Sigmoid colon (tissue), 6 donors: ENCODE measurements at regions not wholly inside any gene's neighbourhood (a gene's known extent, or its start where the extent isn't known, plus 50 kb on each side); places are given as distances from the start of the nearest gene placed in this dataset.

ENCODE experiments used
- DNase-seq: peaks from one replicate; pipeline ENCODE4 v3.0.0-alpha.2; 2019
- H3K27ac ChIP-seq, 4 donors: fragments of 200-600 bp; sonication (generic); one replicate each; pipeline ENCODE4 v1.5.1; 2016 to 2019; ENCODE audit warnings: mild to moderate bottlenecking in 1 of 4
- H3K27me3 ChIP-seq, 3 donors: fragments of 200-600 bp; sonication (generic); one replicate each; pipeline ENCODE4 v1.5.1; 2019; ENCODE audit warnings: mild to moderate bottlenecking in 1 of 3
- H3K36me3 ChIP-seq, 4 donors: fragments of 200-600 bp; sonication (generic); one replicate each; pipeline ENCODE4 v1.5.1; 2016 to 2019
- H3K4me1 ChIP-seq, 4 donors: fragments of 200-600 bp; sonication (generic); one replicate each; pipeline ENCODE4 v1.5.1; 2017 to 2019
- H3K4me3 ChIP-seq, 4 donors: fragments of 200-600 bp; sonication (generic); one replicate each; pipeline ENCODE4 v1.5.1; 2017 to 2019; ENCODE audit warnings: mild to moderate bottlenecking in 2 of 4, moderate library complexity in 1 of 4
- H3K9me3 ChIP-seq, 4 donors: fragments of 200-600 bp in 3 of 4; sonication (generic) in 3 of 4; one replicate each; pipeline versions ENCODE4 v1.5.1 to v1.6.1; 2013 to 2019
- EP300 ChIP-seq, 4 donors: sonication (generic); formaldehyde crosslinking; IDR thresholded peaks; one replicate each; pipeline ENCODE4 v1.6.1; 2017; ENCODE audit warnings: antibody characterized with exemption in 4 of 4
- POLR2A ChIP-seq, 2 donors: fragments of 450-650 bp; IDR thresholded peaks; one replicate each; pipeline ENCODE4 v1.6.1; 2016; ENCODE audit warnings: antibody characterized with exemption in 2 of 2, mild to moderate bottlenecking in 2 of 2, moderate library complexity in 2 of 2
- POLR2AphosphoS5 ChIP-seq, 4 donors: sonication (generic); formaldehyde crosslinking; IDR thresholded peaks; one replicate each; pipeline ENCODE4 v1.6.1; 2017; ENCODE audit warnings: antibody characterized with exemption in 4 of 4
- WGBS, 2 donors: extraction: QIAGEN DNeasy Blood & Tissue Kit; methylation state at CpG; one replicate each; pipeline ENCODE4 v1.1.7; 2013; 5-methylcytosine and 5-hydroxymethylcytosine counted together
- intact Hi-C: fragments of 100-400 bp; cut with DNase I; formaldehyde crosslinking; loops from one replicate; pipeline ENCODE4 v1.15.1; 2023
- TF ChIP-seq, protein P1 (sequence below), 4 experiments: fragments of 450-650 bp in 3 of 4; fragments of 200-600 bp in 1 of 4; IDR thresholded peaks; one replicate each; pipeline ENCODE4 v1.5.1; 2016 to 2019; ENCODE audit warnings: antibody characterized with exemption in 4 of 4, mild to moderate bottlenecking in 3 of 4, moderate library complexity in 2 of 4
- donor health status: healthy with polysubstance abuse.
- donor health status: healthy.

GRCh38 chr10:7015457-7015856, 395.4 kb downstream of the SFMBT2 start:
- H3K4me1 ChIP-seq = no peaks in the 10 kb centered on the region
- no peak overlapping the region for H3K27ac ChIP-seq
- WGBS, 2 donors = 70 to 72% methylated on average over 5 of the region's 5 CpGs
- H3K27me3 ChIP-seq = no peaks in the 10 kb centered on the region
- H3K9me3 ChIP-seq = peaks cover 0 to 4% (median 0%) of the 10 kb centered on the region in 4 donors
- H3K36me3 ChIP-seq = no peaks in the 10 kb centered on the region
- no peak for DNase-seq
- TF ChIP-seq, protein P1, sequence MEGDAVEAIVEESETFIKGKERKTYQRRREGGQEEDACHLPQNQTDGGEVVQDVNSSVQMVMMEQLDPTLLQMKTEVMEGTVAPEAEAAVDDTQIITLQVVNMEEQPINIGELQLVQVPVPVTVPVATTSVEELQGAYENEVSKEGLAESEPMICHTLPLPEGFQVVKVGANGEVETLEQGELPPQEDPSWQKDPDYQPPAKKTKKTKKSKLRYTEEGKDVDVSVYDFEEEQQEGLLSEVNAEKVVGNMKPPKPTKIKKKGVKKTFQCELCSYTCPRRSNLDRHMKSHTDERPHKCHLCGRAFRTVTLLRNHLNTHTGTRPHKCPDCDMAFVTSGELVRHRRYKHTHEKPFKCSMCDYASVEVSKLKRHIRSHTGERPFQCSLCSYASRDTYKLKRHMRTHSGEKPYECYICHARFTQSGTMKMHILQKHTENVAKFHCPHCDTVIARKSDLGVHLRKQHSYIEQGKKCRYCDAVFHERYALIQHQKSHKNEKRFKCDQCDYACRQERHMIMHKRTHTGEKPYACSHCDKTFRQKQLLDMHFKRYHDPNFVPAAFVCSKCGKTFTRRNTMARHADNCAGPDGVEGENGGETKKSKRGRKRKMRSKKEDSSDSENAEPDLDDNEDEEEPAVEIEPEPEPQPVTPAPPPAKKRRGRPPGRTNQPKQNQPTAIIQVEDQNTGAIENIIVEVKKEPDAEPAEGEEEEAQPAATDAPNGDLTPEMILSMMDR (IDR thresholded peaks at IDR 0.05) = no peak
- TF ChIP-seq POLR2AphosphoS5 (IDR thresholded peaks at IDR 0.05) (no peak), EP300 (IDR thresholded peaks at IDR 0.05) (no peak), POLR2A (IDR thresholded peaks at IDR 0.05) (no peak)
- no peak overlapping the region for H3K4me3 ChIP-seq
- intact Hi-C loops = no loop called here

GRCh38 chr10:7014721-7015120, 396.1 kb downstream of the SFMBT2 start:
- H3K27me3 ChIP-seq = no peaks in the 10 kb centered on the region
- H3K36me3 ChIP-seq = no peaks in the 10 kb centered on the region
- TF ChIP-seq, protein P1 (IDR thresholded peaks at IDR 0.05) = no peak
- TF ChIP-seq EP300 (IDR thresholded peaks at IDR 0.05) (no peak), POLR2A (IDR thresholded peaks at IDR 0.05) (no peak), POLR2AphosphoS5 (IDR thresholded peaks at IDR 0.05) (no peak)
- no peaks in the 10 kb centered on the region for H3K4me1 ChIP-seq
- no peak overlapping the region for H3K27ac ChIP-seq
- DNase-seq = no peak
- WGBS, 2 donors = 59 to 78% methylated on average over 4 of the region's 4 CpGs
- H3K4me3 ChIP-seq = no peak overlapping the region
- intact Hi-C loops = no loop called here
- peaks cover 0 to 4% (median 0%) of the 10 kb centered on the region in 4 donors for H3K9me3 ChIP-seq

- H3K36me3 ChIP-seq = no peaks in the 10 kb centered on the region
- DNase-seq = no peak
- TF ChIP-seq EP300 (IDR thresholded peaks at IDR 0.05) (no peak), POLR2AphosphoS5 (IDR thresholded peaks at IDR 0.05) (no peak)
- H3K4me3 ChIP-seq = no peak overlapping the region
- no peaks in the 10 kb centered on the region for H3K27me3 ChIP-seq
- H3K27ac ChIP-seq = no peak overlapping the region
- intact Hi-C loops = no loop called here
- no peaks in the 10 kb centered on the region for H3K9me3 ChIP-seq
- 45 to 66% methylated on average over 2 of the region's 2 CpGs for WGBS, 2 donors
- H3K4me1 ChIP-seq = no peaks in the 10 kb centered on the region
Measured at GRCh38 chr10:7011994-7012393, 398.8 kb downstream of the SFMBT2 start.

DNA sequence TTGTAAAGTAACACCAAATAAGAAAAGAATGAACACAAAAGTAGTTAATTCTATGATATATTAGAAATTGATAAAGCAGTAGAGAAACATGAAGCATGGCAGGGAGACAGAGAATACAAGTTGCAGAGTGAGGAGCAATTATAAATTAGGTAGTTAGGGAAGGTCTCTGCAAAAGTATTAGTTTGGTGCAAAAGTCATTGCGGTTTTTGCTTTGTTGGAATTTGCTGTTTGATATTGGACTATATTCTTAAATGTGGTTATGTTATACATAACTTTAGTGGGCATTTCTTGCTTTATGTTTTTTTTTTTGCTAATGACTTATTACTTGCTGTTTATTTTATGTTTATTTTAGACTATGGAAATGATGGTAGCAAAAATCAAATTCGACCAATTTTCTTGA, 402.2 kb downstream of the SFMBT2 start:
- H3K27ac ChIP-seq = no peak overlapping the region
- no peaks in the 10 kb centered on the region for H3K9me3 ChIP-seq
- WGBS, 2 donors = 82 to 94% methylated on average over 2 of the region's 2 CpGs
- no peak for DNase-seq
- no peaks in the 10 kb centered on the region for H3K36me3 ChIP-seq
- intact Hi-C loops = no loop called here
- no peaks in the 10 kb centered on the region for H3K4me1 ChIP-seq
- TF ChIP-seq EP300 (IDR thresholded peaks at IDR 0.05) = no peak
- TF ChIP-seq POLR2AphosphoS5 (IDR thresholded peaks at IDR 0.05) = no peak
- no peak for TF ChIP-seq POLR2A (IDR thresholded peaks at IDR 0.05)
- TF ChIP-seq, protein P1 (IDR thresholded peaks at IDR 0.05) = no peak
- H3K27me3 ChIP-seq = no peaks in the 10 kb centered on the region
- no peak overlapping the region for H3K4me3 ChIP-seq

DNA sequence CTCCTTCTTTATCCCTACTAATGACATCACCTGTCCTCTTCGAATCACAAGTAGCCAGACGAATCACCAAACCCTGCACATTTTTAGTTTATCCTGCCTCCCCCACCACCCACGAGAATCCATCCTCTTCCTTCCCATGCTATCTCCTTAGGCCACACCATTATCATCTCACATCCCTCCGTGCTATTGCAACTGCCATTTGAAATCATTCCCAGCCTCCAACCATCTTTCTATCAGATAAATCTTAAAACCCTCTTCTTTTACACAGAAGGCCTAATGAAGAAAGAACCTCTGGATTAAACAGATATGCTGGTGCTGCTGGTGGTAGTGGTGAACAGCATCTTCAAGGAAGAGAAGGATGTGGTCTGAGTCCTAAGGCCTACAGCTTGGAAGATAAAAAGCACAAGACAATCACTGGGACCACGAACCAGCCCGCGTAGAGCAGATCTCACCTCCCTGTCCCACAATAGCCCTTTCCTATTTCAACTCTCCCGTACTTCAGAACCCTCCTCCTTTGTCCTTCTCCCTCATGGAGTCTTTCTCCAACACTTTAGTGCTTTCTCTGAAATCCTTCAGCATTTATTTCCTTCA, 403.1 kb downstream of the SFMBT2 start:
- Histone ChIP-seq H3K27ac (no peak overlapping the region), H3K27me3 (no peaks in the 10 kb centered on the region), H3K4me3 (no peak overlapping the region), H3K9me3 (no peaks in the 10 kb centered on the region), H3K36me3 (no peaks in the 10 kb centered on the region), H3K4me1 (no peaks in the 10 kb centered on the region)
- TF ChIP-seq POLR2AphosphoS5 (IDR thresholded peaks at IDR 0.05) (no peak), POLR2A (IDR thresholded peaks at IDR 0.05) (no peak), EP300 (IDR thresholded peaks at IDR 0.05) (no peak)
- TF ChIP-seq, protein P1 (IDR thresholded peaks at IDR 0.05) = no peak
- DNase-seq = no peak
- 80 to 88% methylated on average over 8 of the region's 8 CpGs for WGBS, 2 donors
- intact Hi-C loops = no loop called here
